Peyer's patch (tissue), 4 donors: ENCODE measurements at regions not wholly inside any gene's neighbourhood (a gene's known extent, or its start where the extent isn't known, plus 50 kb on each side); places are given as distances from the start of the nearest gene placed in this dataset.

Source experiments
- CTCF ChIP-seq, 6 experiments: fragments of 450-650 bp in 4 of 6; fragments of 200-600 bp in 2 of 6; sonication (generic) in 1 of 6; IDR thresholded peaks; one replicate each; pipeline ENCODE4 v1.5.1; 2017 to 2019; ENCODE audit warnings: antibody characterized with exemption in 6 of 6, mild to moderate bottlenecking in 3 of 6, moderate library complexity in 1 of 6
- POLR2A ChIP-seq, 2 donors: fragments of 450-650 bp; IDR thresholded peaks; one replicate each; pipeline ENCODE4 v1.5.1; 2017; ENCODE audit warnings: antibody characterized with exemption in 2 of 2, mild to moderate bottlenecking in 2 of 2, moderate library complexity in 2 of 2

- TF ChIP-seq CTCF (IDR thresholded peaks at IDR 0.05) (no peak), POLR2A (IDR thresholded peaks at IDR 0.05) (no peak)
Measured at GRCh38 chr9:135009794-135010585, 77.5 kb upstream of the OLFM1 start.
